OCI-LY7 (cell line): ENCODE measurements at regions not wholly inside any gene's neighbourhood (a gene's known extent, or its start where the extent isn't known, plus 50 kb on each side); places are given as distances from the start of the nearest gene placed in this dataset.

ENCODE experiments used
- EZH2phosphoT487 ChIP-seq: fragments of 200-600 bp; sonication (generic); IDR thresholded peaks from 2 replicates; pipeline ENCODE4 v1.6.1; 2018; ENCODE audit warnings: low read depth, borderline replicate concordance, mild to moderate bottlenecking, mixed run types, antibody characterized with exemption, low read length, moderate library complexity, mixed read lengths
- TF ChIP-seq, protein P1 (sequence below): fragments of 200-600 bp; sonication (generic); conservative IDR thresholded peaks from 2 replicates; pipeline ENCODE4 v1.5.1; 2014; ENCODE audit warnings: mild to moderate bottlenecking, antibody characterized with exemption, low read length, moderate library complexity, mixed read lengths

DNA sequence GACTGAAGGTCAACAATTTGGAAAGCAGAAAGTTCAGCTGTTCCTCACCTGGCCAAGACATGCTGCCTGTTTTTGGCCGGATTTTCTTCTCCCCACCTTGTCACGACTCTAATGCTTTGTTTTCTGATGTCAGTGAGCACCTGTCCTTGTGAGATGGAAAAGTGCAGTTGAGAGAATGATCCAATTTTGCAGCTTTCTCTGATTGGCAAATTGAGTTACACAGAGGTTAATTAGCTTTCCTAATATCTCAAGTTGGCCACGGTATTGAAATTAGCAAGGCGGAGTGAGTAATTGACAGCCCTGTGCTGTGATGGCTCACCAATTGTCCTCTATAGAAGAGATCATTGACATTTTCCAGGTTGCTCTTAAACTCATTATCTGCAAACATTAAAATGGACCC lies 126.8 kb upstream of the VCX3A start:
- TF ChIP-seq, protein P1, sequence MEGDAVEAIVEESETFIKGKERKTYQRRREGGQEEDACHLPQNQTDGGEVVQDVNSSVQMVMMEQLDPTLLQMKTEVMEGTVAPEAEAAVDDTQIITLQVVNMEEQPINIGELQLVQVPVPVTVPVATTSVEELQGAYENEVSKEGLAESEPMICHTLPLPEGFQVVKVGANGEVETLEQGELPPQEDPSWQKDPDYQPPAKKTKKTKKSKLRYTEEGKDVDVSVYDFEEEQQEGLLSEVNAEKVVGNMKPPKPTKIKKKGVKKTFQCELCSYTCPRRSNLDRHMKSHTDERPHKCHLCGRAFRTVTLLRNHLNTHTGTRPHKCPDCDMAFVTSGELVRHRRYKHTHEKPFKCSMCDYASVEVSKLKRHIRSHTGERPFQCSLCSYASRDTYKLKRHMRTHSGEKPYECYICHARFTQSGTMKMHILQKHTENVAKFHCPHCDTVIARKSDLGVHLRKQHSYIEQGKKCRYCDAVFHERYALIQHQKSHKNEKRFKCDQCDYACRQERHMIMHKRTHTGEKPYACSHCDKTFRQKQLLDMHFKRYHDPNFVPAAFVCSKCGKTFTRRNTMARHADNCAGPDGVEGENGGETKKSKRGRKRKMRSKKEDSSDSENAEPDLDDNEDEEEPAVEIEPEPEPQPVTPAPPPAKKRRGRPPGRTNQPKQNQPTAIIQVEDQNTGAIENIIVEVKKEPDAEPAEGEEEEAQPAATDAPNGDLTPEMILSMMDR: no peak
- TF ChIP-seq EZH2phosphoT487: no peak
